GM12864 (cell line): ENCODE measurements at regions not wholly inside any gene's neighbourhood (a gene's known extent, or its start where the extent isn't known, plus 50 kb on each side); places are given as distances from the start of the nearest gene placed in this dataset.

Experiments
- DNase-seq: peaks from one replicate; pipeline ENCODE4 v3.0.0-alpha.2; 2011; ENCODE audit warnings: low read depth
- H3K4me3 ChIP-seq: 2 replicates; pipeline ENCODE4 v1.5.1; 2011; ENCODE audit warnings: mild to moderate bottlenecking, low read depth, low read length, control low read depth
- CTCF ChIP-seq: IDR thresholded peaks from 2 replicates; pipeline ENCODE4 v1.5.1; 2011; ENCODE audit warnings: low read depth, mild to moderate bottlenecking, moderate library complexity, low read length, control low read depth, inconsistent platforms; ENCODE audit errors: missing control alignments

DNA sequence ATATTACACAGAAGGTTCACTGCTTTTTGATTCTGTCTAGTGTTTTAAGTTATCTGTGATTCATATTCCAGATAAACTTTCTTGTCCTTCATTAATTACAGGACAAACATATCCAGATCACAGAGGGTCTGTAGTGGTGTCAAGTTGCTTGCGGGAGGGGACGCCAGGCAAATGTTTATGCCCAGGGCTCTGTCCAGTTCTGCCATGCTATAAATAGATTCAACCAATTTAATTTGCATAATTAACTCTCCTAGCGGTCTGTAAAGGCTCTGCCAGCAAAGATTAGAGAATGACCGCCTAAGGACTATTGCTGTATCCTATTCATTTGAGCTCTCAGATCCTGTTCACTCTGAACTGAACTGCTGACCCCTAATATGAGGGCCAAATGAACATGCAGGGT, 59.7 kb upstream of the TRPC4 start:
- H3K4me3 ChIP-seq: no peak overlapping the region
- no peak for DNase-seq
- no peak for TF ChIP-seq CTCF

GRCh38 chr13:37927561-37927960, 58.0 kb upstream of the TRPC4 start:
- H3K4me3 ChIP-seq: no peak overlapping the region
- DNase-seq: no peak
- TF ChIP-seq CTCF: no peak

- no peak for TF ChIP-seq CTCF
- no peak overlapping the region for H3K4me3 ChIP-seq
- no peak for DNase-seq
These were observed 56.4 kb upstream of the TRPC4 start for GRCh38 chr13:37925878-37926473.

GRCh38 chr13:37923236-37923635, 53.7 kb upstream of the TRPC4 start:
- TF ChIP-seq CTCF: no peak
- DNase-seq: no peak
- H3K4me3 ChIP-seq: no peak overlapping the region

DNA sequence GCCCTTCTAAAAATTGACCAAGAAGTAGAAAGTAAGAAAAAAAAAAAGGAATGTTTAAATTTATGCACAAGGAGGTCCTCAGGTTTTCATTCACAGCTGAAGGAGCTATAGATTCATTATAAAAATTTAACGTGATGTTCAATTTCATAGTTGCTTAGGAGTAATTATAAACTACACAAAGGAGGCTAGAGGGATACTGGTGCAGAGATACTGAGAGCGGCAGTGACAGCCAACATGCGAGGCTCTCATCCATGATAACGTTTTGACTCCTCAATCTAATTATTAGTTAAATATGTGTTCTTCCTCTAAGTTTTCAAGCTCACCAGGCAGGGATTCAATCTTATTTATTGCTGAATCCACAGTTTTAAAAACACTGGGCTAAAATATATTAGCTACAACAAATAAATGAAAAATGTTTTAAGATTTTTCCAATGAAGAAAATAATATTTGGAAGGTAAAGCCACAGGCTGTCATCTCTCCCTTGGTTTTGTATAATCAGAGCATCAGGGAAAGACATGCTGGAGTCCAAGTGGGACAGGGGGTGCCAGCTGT, 49.8 kb upstream of the TRPC4 start:
- no peak overlapping the region for H3K4me3 ChIP-seq
- no peak for DNase-seq
- TF ChIP-seq CTCF: no peak
